SK-MEL-5 (cell line): ENCODE measurements at regions not wholly inside any gene's neighbourhood (a gene's known extent, or its start where the extent isn't known, plus 50 kb on each side); places are given as distances from the start of the nearest gene placed in this dataset.

ENCODE experiments used
- DNase-seq: peaks from one replicate; pipeline ENCODE4 v3.0.0-alpha.2; 2016; ENCODE audit warnings: low read depth, low spot score
- in situ Hi-C: cut with HindIII; loops from 2 replicates; pipeline ENCODE4 v1.10.0; 2016; ENCODE audit warnings: low sequenced_read_pairs, high pct_unique_total_duplicates, low pct_unique_long_range_greater_than_20kb

GRCh38 chr2:12102679-12103078 lies 356.2 kb downstream of the LPIN1 start:
- in situ Hi-C loops, result no loop called here
- DNase-seq, result no peak

GRCh38 chr2:12105180-12105579 lies 358.7 kb downstream of the LPIN1 start:
- DNase-seq, result no peak
- in situ Hi-C loops, result no loop called here

GRCh38 chr2:12106440-12107080 lies 360.1 kb downstream of the LPIN1 start:
- in situ Hi-C loops, result no loop called here
- no peak for DNase-seq

- in situ Hi-C loops, result no loop called here
- no peak for DNase-seq
These were observed 360.9 kb downstream of the LPIN1 start for GRCh38 chr2:12107321-12107720.

GRCh38 chr2:12107939-12108338 lies 361.5 kb downstream of the LPIN1 start:
- DNase-seq, result no peak
- in situ Hi-C loops, result no loop called here

GRCh38 chr2:12109363-12110017 lies 363.1 kb downstream of the LPIN1 start:
- no peak for DNase-seq
- in situ Hi-C loops, result no loop called here

GRCh38 chr2:12110074-12110473 lies 363.6 kb downstream of the LPIN1 start:
- DNase-seq, result no peak
- in situ Hi-C loops, result no loop called here

GRCh38 chr2:12110481-12110880 lies 364.0 kb downstream of the LPIN1 start:
- in situ Hi-C loops, result no loop called here

GRCh38 chr2:12113412-12113811 lies 367.0 kb downstream of the LPIN1 start:
- in situ Hi-C loops, result no loop called here
- DNase-seq, result no peak

More at GRCh38 chr2:12110481-12110880, 364.0 kb downstream of the LPIN1 start:
- DNase-seq, result no peak

GRCh38 chr2:12114816-12115215 lies 368.4 kb downstream of the LPIN1 start:
- in situ Hi-C loops, result no loop called here
- DNase-seq, result no peak

- DNase-seq, result no peak
- in situ Hi-C loops, result no loop called here
These were observed 369.9 kb downstream of the LPIN1 start for GRCh38 chr2:12116228-12116750.

GRCh38 chr2:12119841-12120240 lies 373.4 kb downstream of the LPIN1 start:
- DNase-seq, result no peak
- in situ Hi-C loops, result no loop called here

- no peak for DNase-seq
- in situ Hi-C loops, result no loop called here
These were observed 374.1 kb downstream of the LPIN1 start for GRCh38 chr2:12120281-12121150.

- no peak for DNase-seq
- in situ Hi-C loops, result no loop called here
These were observed 378.4 kb downstream of the LPIN1 start for GRCh38 chr2:12124790-12125189.

- no peak for DNase-seq
- in situ Hi-C loops, result no loop called here
These were observed 379.9 kb downstream of the LPIN1 start for GRCh38 chr2:12126318-12126717.

GRCh38 chr2:12127638-12128037 lies 381.2 kb downstream of the LPIN1 start:
- DNase-seq, result no peak
- in situ Hi-C loops, result no loop called here

- no peak for DNase-seq
- in situ Hi-C loops, result no loop called here
These were observed 385.5 kb downstream of the LPIN1 start for GRCh38 chr2:12131975-12132374.

GRCh38 chr2:12141618-12142258 lies 395.3 kb downstream of the LPIN1 start:
- in situ Hi-C loops, result no loop called here

More at GRCh38 chr2:12141618-12142258, 395.3 kb downstream of the LPIN1 start:
- no peak for DNase-seq
